Ishikawa (cell line): ENCODE measurements at regions not wholly inside any gene's neighbourhood (a gene's known extent, or its start where the extent isn't known, plus 50 kb on each side); places are given as distances from the start of the nearest gene placed in this dataset.

Experiments used
- CREB1 ChIP-seq: IDR thresholded peaks from 2 replicates; pipeline ENCODE4 v1.6.1; 2012; ENCODE audit warnings: low read depth
- EGR1 ChIP-seq: IDR thresholded peaks from 2 replicates; pipeline ENCODE4 v1.6.1; 2012
- TAF1 ChIP-seq: IDR thresholded peaks from 2 replicates; pipeline ENCODE4 v1.6.1; 2012; ENCODE audit warnings: low read depth, mild to moderate bottlenecking
- TF ChIP-seq, protein P1 (sequence below): IDR thresholded peaks from 2 replicates; pipeline ENCODE4 v1.6.1; 2012
- TF ChIP-seq, protein P2 (sequence below): IDR thresholded peaks from 2 replicates; pipeline ENCODE4 v1.6.1; 2012

DNA sequence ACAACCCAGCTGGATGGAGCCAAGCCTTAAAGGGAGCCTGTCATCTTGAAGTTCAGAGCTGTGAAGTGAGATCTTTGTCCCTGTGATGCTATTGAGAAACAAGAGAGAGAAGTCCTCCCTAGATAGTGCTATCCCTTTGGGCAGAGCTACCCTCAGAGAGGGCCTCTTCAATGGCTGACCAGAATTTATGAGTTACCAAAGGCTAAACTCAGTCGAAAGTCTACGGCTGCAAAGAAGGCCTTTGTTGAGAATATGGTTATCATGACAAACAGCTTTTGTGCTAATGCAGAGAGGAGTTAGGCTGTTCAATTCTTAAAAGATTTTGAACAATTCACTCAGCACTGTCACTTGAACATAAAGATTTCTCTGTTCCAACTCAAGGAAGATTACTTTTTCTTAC is 65.9 kb upstream of the C3orf80 start:
- TF ChIP-seq, protein P1, sequence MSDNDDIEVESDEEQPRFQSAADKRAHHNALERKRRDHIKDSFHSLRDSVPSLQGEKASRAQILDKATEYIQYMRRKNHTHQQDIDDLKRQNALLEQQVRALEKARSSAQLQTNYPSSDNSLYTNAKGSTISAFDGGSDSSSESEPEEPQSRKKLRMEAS = no peak
- TF ChIP-seq CREB1 = no peak
- TF ChIP-seq, protein P2, sequence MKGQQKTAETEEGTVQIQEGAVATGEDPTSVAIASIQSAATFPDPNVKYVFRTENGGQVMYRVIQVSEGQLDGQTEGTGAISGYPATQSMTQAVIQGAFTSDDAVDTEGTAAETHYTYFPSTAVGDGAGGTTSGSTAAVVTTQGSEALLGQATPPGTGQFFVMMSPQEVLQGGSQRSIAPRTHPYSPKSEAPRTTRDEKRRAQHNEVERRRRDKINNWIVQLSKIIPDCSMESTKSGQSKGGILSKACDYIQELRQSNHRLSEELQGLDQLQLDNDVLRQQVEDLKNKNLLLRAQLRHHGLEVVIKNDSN = no peak
- no peak for TF ChIP-seq TAF1
- no peak for TF ChIP-seq EGR1
